ENCODE measurements at regions not wholly inside any gene's neighbourhood (a gene's known extent, or its start where the extent isn't known, plus 50 kb on each side); places are given as distances from the start of the nearest gene placed in this dataset.

GRCh38 chr18:66395671-66396218 is 208.1 kb downstream of the CDH19 start:
- TF ChIP-seq ZBTB7A (IDR thresholded peaks at IDR 0.05; ENCODE audit: low read depth) (no peak), CREB1 (IDR thresholded peaks at IDR 0.05; ENCODE audit: low read depth) (no peak), MAX (IDR thresholded peaks at IDR 0.05) (no peak), TEAD4 (IDR thresholded peaks at IDR 0.05) (no peak), YY1 (IDR thresholded peaks at IDR 0.05; ENCODE audit: low read depth) (no peak), EP300 (IDR thresholded peaks at IDR 0.05; ENCODE audit: borderline replicate concordance) (no peak), TCF12 (IDR thresholded peaks at IDR 0.05; ENCODE audit: low read depth) (no peak), EGR1 (IDR thresholded peaks at IDR 0.05) (no peak), USF1 (IDR thresholded peaks at IDR 0.05) (no peak), NFIC (IDR thresholded peaks at IDR 0.05) (no peak), REST (IDR thresholded peaks at IDR 0.05; ENCODE audit: low read depth) (no peak), TAF1 (IDR thresholded peaks at IDR 0.05; ENCODE audit: low read depth) (no peak), CEBPB (IDR thresholded peaks at IDR 0.05) (no peak)
